ENCODE measurements at regions not wholly inside any gene's neighbourhood (a gene's known extent, or its start where the extent isn't known, plus 50 kb on each side); places are given as distances from the start of the nearest gene placed in this dataset.

GRCh38 chr5:68582284-68582683, 366.7 kb downstream of the PIK3R1 start:
- intact Hi-C loops (cut with micrococcal nuclease) = no loop called here
- H3K4me1 ChIP-seq (ENCODE audit: control insufficient read depth in 2 of 2, insufficient read depth in 2 of 2, low read length in 2 of 2) = no peaks in the 10 kb centered on the region
- H3K4me1 Mint-ChIP-seq = no peaks in the 10 kb centered on the region
- no peak overlapping the region for H3K4me3 Mint-ChIP-seq
- no peak overlapping the region for H2AFZ ChIP-seq (ENCODE audit: insufficient read depth, low read depth, low read length, poor library complexity, severe bottlenecking)
- ATAC-seq (ENCODE audit: low read depth) = no peak
- ChIA-PET CTCF (no interaction called here), POLR2A (no interaction called here)
- peaks cover 10% of the 10 kb centered on the region for H3K9me3 Mint-ChIP-seq (ENCODE audit: insufficient read depth)
- no peaks in the 10 kb centered on the region for H4K20me1 ChIP-seq (ENCODE audit: control insufficient read depth, insufficient read depth, low read length, poor library complexity, severe bottlenecking)
- H3K27me3 Mint-ChIP-seq = peaks cover 7% of the 10 kb centered on the region
- no peak overlapping the region for H3K4me2 ChIP-seq (replicated peaks; ENCODE audit: low read depth, low read length, poor library complexity, severe bottlenecking)
- no peak overlapping the region for H3K9ac ChIP-seq (ENCODE audit: low read length)
- DNase-seq = no peak
- H3K27ac Mint-ChIP-seq = no peak overlapping the region
- no peaks in the 10 kb centered on the region for H3K79me2 ChIP-seq (ENCODE audit: control insufficient read depth, insufficient read depth, low read length)
- H3K36me3 ChIP-seq (replicated peaks in 1 of 2; ENCODE audit: control extremely low read depth in 1 of 2, control insufficient read depth in 1 of 2, extremely low read depth in 1 of 2, insufficient read depth in 2 of 2, low read length in 1 of 2) = no peaks in the 10 kb centered on the region
- no CpG with 5 or more reads among the region's 1 CpG for WGBS (ENCODE audit: insufficient coverage)
- TF ChIP-seq EZH2 (IDR thresholded peaks at IDR 0.05; ENCODE audit: borderline replicate concordance, insufficient read depth, low read depth, low read length, poor library complexity, severe bottlenecking) (no peak), CTCF (IDR thresholded peaks at IDR 0.05) (no peak)
- H3K9me3 ChIP-seq (ENCODE audit: control extremely low read depth in 1 of 3, control insufficient read depth in 2 of 3, insufficient read depth in 1 of 3, low read length in 2 of 3) = peaks cover 0 to 2% (median 0%) of the 10 kb centered on the region in 3 donors
- H3K4me3 ChIP-seq (ENCODE audit: control extremely low read depth in 1 of 5, extremely low read depth in 1 of 5, insufficient read depth in 1 of 5, low read depth in 2 of 5, low read length in 4 of 5) = no peak overlapping the region
- H3K27me3 ChIP-seq (replicated peaks in 1 of 4; ENCODE audit: control extremely low read depth in 1 of 4, control insufficient read depth in 3 of 4, insufficient read depth in 4 of 4, low read length in 3 of 4) = peaks cover 0 to 3% (median 0%) of the 10 kb centered on the region in 4 experiments
- H3K27ac ChIP-seq (ENCODE audit: low read length in 2 of 2) = no peak overlapping the region

- Histone ChIP-seq H3K79me2 (ENCODE audit: control insufficient read depth, insufficient read depth, low read length) (no peaks in the 10 kb centered on the region), H3K9me3 (ENCODE audit: control extremely low read depth in 1 of 3, control insufficient read depth in 2 of 3, insufficient read depth in 1 of 3, low read length in 2 of 3) (no peaks in the 10 kb centered on the region), H4K20me1 (ENCODE audit: control insufficient read depth, insufficient read depth, low read length, poor library complexity, severe bottlenecking) (no peaks in the 10 kb centered on the region), H3K4me3 (ENCODE audit: control extremely low read depth in 1 of 5, extremely low read depth in 1 of 5, insufficient read depth in 1 of 5, low read depth in 2 of 5, low read length in 4 of 5) (no peak overlapping the region), H2AFZ (ENCODE audit: insufficient read depth, low read depth, low read length, poor library complexity, severe bottlenecking) (no peak overlapping the region), H3K36me3 (replicated peaks in 1 of 2; ENCODE audit: control extremely low read depth in 1 of 2, control insufficient read depth in 1 of 2, extremely low read depth in 1 of 2, insufficient read depth in 2 of 2, low read length in 1 of 2) (no peaks in the 10 kb centered on the region), H3K9ac (ENCODE audit: low read length) (no peak overlapping the region), H3K27me3 (replicated peaks in 1 of 4; ENCODE audit: control extremely low read depth in 1 of 4, control insufficient read depth in 3 of 4, insufficient read depth in 4 of 4, low read length in 3 of 4) (no peaks in the 10 kb centered on the region), H3K4me2 (replicated peaks; ENCODE audit: low read depth, low read length, poor library complexity, severe bottlenecking) (no peak overlapping the region), H3K27ac (ENCODE audit: low read length in 2 of 2) (no peak overlapping the region), H3K4me1 (ENCODE audit: control insufficient read depth in 2 of 2, insufficient read depth in 2 of 2, low read length in 2 of 2) (no peaks in the 10 kb centered on the region)
- TF ChIP-seq EZH2 (IDR thresholded peaks at IDR 0.05; ENCODE audit: borderline replicate concordance, insufficient read depth, low read depth, low read length, poor library complexity, severe bottlenecking) = no peak
- TF ChIP-seq CTCF (IDR thresholded peaks at IDR 0.05) = no peak
- no peaks in the 10 kb centered on the region for H3K4me1 Mint-ChIP-seq
- DNase-seq (no peak), ATAC-seq (ENCODE audit: low read depth) (no peak)
- ChIA-PET CTCF (no interaction called here), POLR2A (no interaction called here)
- peaks cover 5% of the 10 kb centered on the region for H3K9me3 Mint-ChIP-seq (ENCODE audit: insufficient read depth)
- no peak overlapping the region for H3K4me3 Mint-ChIP-seq
- intact Hi-C loops (cut with micrococcal nuclease) = no loop called here
- H3K27ac Mint-ChIP-seq = no peak overlapping the region
- no peaks in the 10 kb centered on the region for H3K27me3 Mint-ChIP-seq
Measured at GRCh38 chr5:68587171-68587570, 371.6 kb downstream of the PIK3R1 start.
